Endothelial cell of umbilical vein (primary cell): ENCODE measurements at regions not wholly inside any gene's neighbourhood (a gene's known extent, or its start where the extent isn't known, plus 50 kb on each side); places are given as distances from the start of the nearest gene placed in this dataset.

Source experiments
- BruUV-seq: library from RNA; stranded (reverse); fragments of 400-500 nt; replicated peaks from 2 replicates; lab custom pipeline; 2021; lab: Mats Ljungman, UMichigan
- CTCF ChIA-PET: fragments of 300-600, 350-600 bp; sonication (Branson Sonifier 250); formaldehyde crosslinking; loops from one replicate; lab custom pipeline; 2021; ENCODE audit warnings: antibody characterized with exemption, inconsistent platforms; lab: Charles Lee
- POLR2A ChIA-PET: fragments of 300-600, 350-600 bp; sonication (Branson Sonifier 250); formaldehyde crosslinking; loops from one replicate; lab custom pipeline; 2021; ENCODE audit warnings: antibody characterized with exemption, inconsistent platforms; lab: Charles Lee
- DNase-seq: peaks from one replicate; pipeline ENCODE4 v3.0.0-alpha.2; 2011; ENCODE audit warnings: low read depth, low spot score
- FAIRE-seq: peaks from 2 replicates; lab custom pipeline; 2011; peaks lifted over from hg19 to GRCh38; lab: Jason Lieb, UNC
- H2AFZ ChIP-seq: 2 replicates; pipeline ENCODE4 v1.6.0; 2012; ENCODE audit warnings: low read depth, low read length, control low read depth, inconsistent platforms
- H3K27ac ChIP-seq: 2 replicates; pipeline ENCODE4 v1.5.1; 2011; ENCODE audit warnings: low read depth, mild to moderate bottlenecking, control low read depth, low read length, moderate library complexity; ENCODE audit not compliant: insufficient read depth
- H3K27me3 ChIP-seq, 2 experiments: 2 replicates each; pipeline versions ENCODE4 v1.6.0 to v1.6.1; 2011; ENCODE audit warnings: low read length in 2 of 2, mixed read lengths in 1 of 2; ENCODE audit not compliant: control insufficient read depth in 2 of 2, insufficient read depth in 2 of 2
- H3K36me3 ChIP-seq, 2 experiments: 2 replicates in 1 of 2; 3 replicates in 1 of 2; pipeline ENCODE4 v1.5.1; 2011; ENCODE audit warnings: low read length in 2 of 2, mild to moderate bottlenecking in 1 of 2, moderate library complexity in 1 of 2; ENCODE audit not compliant: control insufficient read depth in 2 of 2, insufficient read depth in 2 of 2; ENCODE audit errors: extremely low read depth in 1 of 2
- H3K4me1 ChIP-seq: 3 replicates; pipeline ENCODE4 v1.5.1; 2011; ENCODE audit warnings: mild to moderate bottlenecking, low read length; ENCODE audit not compliant: control insufficient read depth, insufficient read depth; ENCODE audit errors: extremely low read depth
- H3K4me2 ChIP-seq: 2 replicates; pipeline ENCODE4 v1.6.1; 2011; ENCODE audit warnings: low read length, control low read depth, mixed read lengths; ENCODE audit not compliant: insufficient read depth
- H3K4me3 ChIP-seq, 3 experiments: fragments of 200-600 bp in 1 of 3; sonication (generic), shearing (Covaris generic) in 1 of 3; replicated peaks in 1 of 3; 2 replicates each; pipeline ENCODE4 v1.5.1; 2011 to 2016; ENCODE audit warnings: control low read depth in 3 of 3, low read length in 3 of 3, mild to moderate bottlenecking in 2 of 3, inconsistent platforms in 1 of 3, low read depth in 1 of 3, moderate library complexity in 1 of 3; ENCODE audit not compliant: insufficient read depth in 1 of 3
- H3K79me2 ChIP-seq: 2 replicates; pipeline ENCODE4 v1.6.0; 2012; ENCODE audit warnings: low read length, inconsistent platforms; ENCODE audit not compliant: control insufficient read depth, insufficient read depth
- H3K9ac ChIP-seq: replicated peaks from 2 replicates; pipeline ENCODE3; 2011; ENCODE audit warnings: low read length, control low read depth; ENCODE audit not compliant: insufficient read depth; ENCODE audit errors: extremely low read depth
- H3K9me1 ChIP-seq: replicated peaks from 3 replicates; pipeline ENCODE4 v1.6.0; 2011; ENCODE audit warnings: mild to moderate bottlenecking, low read length; ENCODE audit not compliant: control insufficient read depth, insufficient read depth; ENCODE audit errors: extremely low read depth
- H3K9me3 ChIP-seq: replicated peaks from 2 replicates; pipeline ENCODE4 v1.5.1; 2012; ENCODE audit warnings: low read length, inconsistent platforms; ENCODE audit not compliant: control insufficient read depth, insufficient read depth
- H4K20me1 ChIP-seq: replicated peaks from 2 replicates; pipeline ENCODE3; 2011; ENCODE audit warnings: mild to moderate bottlenecking, low read length; ENCODE audit not compliant: control insufficient read depth, insufficient read depth; ENCODE audit errors: extremely low read depth
- EZH2 ChIP-seq: IDR thresholded peaks from 2 replicates; pipeline ENCODE4 v1.6.1; 2012; ENCODE audit warnings: borderline replicate concordance, low read depth, mild to moderate bottlenecking, moderate library complexity, low read length, inconsistent platforms; ENCODE audit not compliant: severe bottlenecking
- FOS ChIP-seq: IDR thresholded peaks from 2 replicates; pipeline ENCODE4 v1.6.1; 2011; ENCODE audit warnings: mild to moderate bottlenecking, low read length, moderate library complexity, borderline replicate concordance; ENCODE audit not compliant: insufficient read depth
- GATA2 ChIP-seq: IDR thresholded peaks from 2 replicates; pipeline ENCODE4 v1.7.0; 2011; ENCODE audit warnings: low read depth, mild to moderate bottlenecking, moderate library complexity, mixed read lengths, low read length; ENCODE audit not compliant: insufficient read length, insufficient read depth
- JUN ChIP-seq: IDR thresholded peaks from 2 replicates; pipeline ENCODE4 v1.6.1; 2011; ENCODE audit warnings: borderline replicate concordance, low read depth; ENCODE audit not compliant: insufficient read length, insufficient read depth
- MYC ChIP-seq: IDR thresholded peaks from one replicate; pipeline ENCODE4 v1.6.1; 2011; ENCODE audit warnings: mild to moderate bottlenecking, low read depth, low read length
- POLR2A ChIP-seq: IDR thresholded peaks from 2 replicates; pipeline ENCODE4 v1.6.1; 2012; ENCODE audit warnings: low read depth, mild to moderate bottlenecking, control low read depth, low read length
- POLR2AphosphoS5 ChIP-seq: IDR thresholded peaks from 2 replicates; pipeline ENCODE4 v1.6.1; 2012; ENCODE audit warnings: low read depth, mild to moderate bottlenecking, control low read depth, low read length, moderate library complexity; ENCODE audit not compliant: insufficient read depth
- dilution Hi-C: fragments of 300-500 bp; cut with MboI; formaldehyde crosslinking; loops from one replicate; pipeline ENCODE4 v1.15.0; 2019; ENCODE audit warnings: low sequenced_read_pairs; ENCODE audit not compliant: extremely low pct_ligation_motif_present
- intact Hi-C: fragments of 100-400 bp; cut with micrococcal nuclease; formaldehyde crosslinking; loops from one replicate; pipeline ENCODE4 v1.10.0; 2022
- TF ChIP-seq, protein P1 (sequence below): IDR thresholded peaks from 2 replicates; pipeline ENCODE4 v1.6.1; 2011; ENCODE audit not compliant: insufficient read depth, insufficient read length
- TF ChIP-seq, protein P2 (sequence below), 2 donors: IDR thresholded peaks; 1 replicate in 1 of 2; 2 replicates in 1 of 2; pipeline ENCODE4 v1.5.1; 2011; ENCODE audit warnings: low read length in 2 of 2, mild to moderate bottlenecking in 2 of 2, moderate library complexity in 2 of 2, control low read depth in 1 of 2, inconsistent platforms in 1 of 2, low read depth in 1 of 2; ENCODE audit not compliant: insufficient read depth in 1 of 2; ENCODE audit errors: extremely low read depth in 1 of 2

DNA sequence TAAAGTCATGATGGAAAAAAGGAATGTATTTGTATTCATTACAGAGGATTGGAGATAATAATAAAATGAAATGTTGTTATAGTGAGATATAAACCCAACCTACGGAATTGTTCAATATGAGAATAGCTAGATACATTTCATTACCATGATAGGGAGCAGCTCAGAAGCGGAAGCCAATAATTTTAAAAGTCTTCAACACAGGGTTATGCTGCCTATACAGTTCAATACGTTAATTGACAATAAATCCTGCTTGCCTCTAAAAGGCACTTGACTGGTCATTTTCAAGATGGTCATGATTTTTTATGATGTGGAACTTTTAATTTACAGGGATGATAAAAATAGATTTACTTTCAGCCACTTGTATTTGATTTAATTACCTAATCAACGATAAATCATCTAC is 506.8 kb downstream of the TMEM114 start:
- Histone ChIP-seq H3K36me3 (no peaks in the 10 kb centered on the region), H3K4me3 (no peak overlapping the region), H3K27ac (no peak overlapping the region), H3K9ac (no peak overlapping the region), H3K9me1 (no peaks in the 10 kb centered on the region), H2AFZ (no peak overlapping the region), H3K4me1 (no peaks in the 10 kb centered on the region), H3K79me2 (no peaks in the 10 kb centered on the region), H3K9me3 (peaks cover 2% of the 10 kb centered on the region), H4K20me1 (no peaks in the 10 kb centered on the region), H3K27me3 (no peaks in the 10 kb centered on the region), H3K4me2 (no peak overlapping the region)
- dilution Hi-C loops (no loop called here), intact Hi-C loops (no loop called here)
- no TSS peak for BruUV-seq
- CTCF ChIA-PET, result no interaction called here
- FAIRE-seq, result no peak
- TF ChIP-seq JUN, result no peak
- TF ChIP-seq, protein P1, sequence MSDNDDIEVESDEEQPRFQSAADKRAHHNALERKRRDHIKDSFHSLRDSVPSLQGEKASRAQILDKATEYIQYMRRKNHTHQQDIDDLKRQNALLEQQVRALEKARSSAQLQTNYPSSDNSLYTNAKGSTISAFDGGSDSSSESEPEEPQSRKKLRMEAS, result no peak
- no peak for TF ChIP-seq MYC
- no peak for TF ChIP-seq GATA2
- TF ChIP-seq POLR2AphosphoS5, result no peak
- no peak for TF ChIP-seq POLR2A
- TF ChIP-seq EZH2, result no peak
- no peak for TF ChIP-seq FOS
- TF ChIP-seq, protein P2, sequence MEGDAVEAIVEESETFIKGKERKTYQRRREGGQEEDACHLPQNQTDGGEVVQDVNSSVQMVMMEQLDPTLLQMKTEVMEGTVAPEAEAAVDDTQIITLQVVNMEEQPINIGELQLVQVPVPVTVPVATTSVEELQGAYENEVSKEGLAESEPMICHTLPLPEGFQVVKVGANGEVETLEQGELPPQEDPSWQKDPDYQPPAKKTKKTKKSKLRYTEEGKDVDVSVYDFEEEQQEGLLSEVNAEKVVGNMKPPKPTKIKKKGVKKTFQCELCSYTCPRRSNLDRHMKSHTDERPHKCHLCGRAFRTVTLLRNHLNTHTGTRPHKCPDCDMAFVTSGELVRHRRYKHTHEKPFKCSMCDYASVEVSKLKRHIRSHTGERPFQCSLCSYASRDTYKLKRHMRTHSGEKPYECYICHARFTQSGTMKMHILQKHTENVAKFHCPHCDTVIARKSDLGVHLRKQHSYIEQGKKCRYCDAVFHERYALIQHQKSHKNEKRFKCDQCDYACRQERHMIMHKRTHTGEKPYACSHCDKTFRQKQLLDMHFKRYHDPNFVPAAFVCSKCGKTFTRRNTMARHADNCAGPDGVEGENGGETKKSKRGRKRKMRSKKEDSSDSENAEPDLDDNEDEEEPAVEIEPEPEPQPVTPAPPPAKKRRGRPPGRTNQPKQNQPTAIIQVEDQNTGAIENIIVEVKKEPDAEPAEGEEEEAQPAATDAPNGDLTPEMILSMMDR (IDR thresholded peaks at IDR 0.05; ENCODE audit: extremely low read depth in 1 of 2, insufficient read depth in 1 of 2, low read depth in 1 of 2, low read length in 2 of 2), result no peak
- DNase-seq, result no peak
- POLR2A ChIA-PET, result no interaction called here
